MM.1S (cell line): ENCODE measurements at regions not wholly inside any gene's neighbourhood (a gene's known extent, or its start where the extent isn't known, plus 50 kb on each side); places are given as distances from the start of the nearest gene placed in this dataset.

Experiments
- DNase-seq: peaks from one replicate; pipeline ENCODE4 v3.0.0-alpha.2; 2015
- H2AFZ ChIP-seq: fragments of 300-600 bp; sonication (generic); 2 replicates; pipeline ENCODE4 v1.6.0; 2016; ENCODE audit warnings: antibody characterized with exemption, low read length
- H3F3A ChIP-seq: fragments of 300-600 bp; sonication (generic); 2 replicates; pipeline ENCODE4 v1.6.1; 2016; ENCODE audit warnings: mild to moderate bottlenecking, antibody characterized with exemption, low read length, moderate library complexity, mixed read lengths; ENCODE audit not compliant: insufficient read depth
- H3K27ac ChIP-seq: fragments of 300-600 bp; sonication (generic); 2 replicates; pipeline ENCODE4 v1.5.1; 2016; ENCODE audit warnings: mild to moderate bottlenecking, low read length
- H3K27me3 ChIP-seq: fragments of 300-600 bp; sonication (generic); replicated peaks from 2 replicates; pipeline ENCODE4 v1.6.0; 2016; ENCODE audit warnings: low read length; ENCODE audit not compliant: insufficient read depth
- H3K36me3 ChIP-seq: fragments of 300-600 bp; sonication (generic); replicated peaks from 2 replicates; pipeline ENCODE4 v1.6.1; 2016; ENCODE audit warnings: mild to moderate bottlenecking, low read length, mixed read lengths; ENCODE audit not compliant: insufficient read depth
- H3K4me1 ChIP-seq: fragments of 300-600 bp; sonication (generic); 2 replicates; pipeline ENCODE4 v1.6.1; 2016; ENCODE audit warnings: low read length, mixed read lengths
- H3K4me2 ChIP-seq: fragments of 300-600 bp; sonication (generic); 2 replicates; pipeline ENCODE4 v1.6.0; 2016; ENCODE audit warnings: low read depth, low read length
- H3K4me3 ChIP-seq: fragments of 300-600 bp; sonication (generic); 2 replicates; pipeline ENCODE4 v1.5.1; 2016; ENCODE audit warnings: low read length, mixed read lengths
- H3K79me2 ChIP-seq: fragments of 300-600 bp; sonication (generic); 2 replicates; pipeline ENCODE4 v1.6.1; 2016; ENCODE audit warnings: mixed run types, low read length, mixed read lengths
- H3K9ac ChIP-seq: fragments of 300-600 bp; sonication (generic); 2 replicates; pipeline ENCODE4 v1.6.1; 2016; ENCODE audit warnings: low read length, mixed read lengths
- H3K9me2 ChIP-seq: fragments of 300-600 bp; sonication (generic); replicated peaks from 2 replicates; pipeline ENCODE4 v1.6.1; 2016; ENCODE audit warnings: mild to moderate bottlenecking, low read length, mixed read lengths; ENCODE audit not compliant: insufficient read depth
- H3K9me3 ChIP-seq: fragments of 300-600 bp; sonication (generic); replicated peaks from 2 replicates; pipeline ENCODE4 v1.6.1; 2016; ENCODE audit warnings: mild to moderate bottlenecking, low read length, mixed read lengths; ENCODE audit not compliant: insufficient read depth
- H4K20me1 ChIP-seq: fragments of 300-600 bp; sonication (generic); 2 replicates; pipeline ENCODE4 v1.6.1; 2016; ENCODE audit warnings: mild to moderate bottlenecking, low read length, moderate library complexity, mixed read lengths; ENCODE audit not compliant: insufficient read depth
- CTCF ChIP-seq: fragments of 300-600 bp; sonication (generic); IDR thresholded peaks from 2 replicates; pipeline ENCODE4 v1.5.1; 2016; ENCODE audit warnings: antibody characterized with exemption, low read length, mixed read lengths
- EZH2 ChIP-seq: fragments of 300-600 bp; sonication (generic); optimal IDR thresholded peaks from 2 replicates; pipeline ENCODE3; 2017; ENCODE audit warnings: low read depth, mild to moderate bottlenecking, antibody characterized with exemption, low read length, mixed read lengths
- EZH2phosphoT487 ChIP-seq: fragments of 300-600 bp; sonication (generic); IDR thresholded peaks from 2 replicates; pipeline ENCODE4 v1.6.1; 2018; ENCODE audit warnings: antibody characterized with exemption, low read length

DNA sequence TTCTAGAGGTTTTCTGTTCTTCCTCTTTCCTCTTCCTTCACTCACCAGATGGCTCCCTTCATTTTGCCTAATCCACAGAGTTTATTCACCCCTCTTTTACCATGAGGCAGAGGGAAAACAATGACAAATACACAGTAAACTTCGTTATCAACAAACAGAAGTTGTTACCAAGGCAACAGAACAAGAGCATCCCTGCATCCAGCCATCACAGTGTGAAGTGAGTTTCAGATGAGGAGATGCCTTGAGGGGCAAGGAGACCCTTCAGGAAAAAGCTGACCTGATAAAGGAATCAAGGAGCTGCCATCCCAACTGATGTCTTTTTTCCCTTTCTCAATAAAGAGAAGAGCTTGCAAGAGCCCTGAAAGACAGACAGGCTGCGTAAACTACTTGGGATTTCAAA lies 195.3 kb downstream of the BRINP2 start:
- no peaks in the 10 kb centered on the region for H3K79me2 ChIP-seq
- H4K20me1 ChIP-seq: no peaks in the 10 kb centered on the region
- H3K27ac ChIP-seq: no peak overlapping the region
- H3K4me2 ChIP-seq: no peak overlapping the region
- no peaks in the 10 kb centered on the region for H3K27me3 ChIP-seq
- H3K9me3 ChIP-seq: no peaks in the 10 kb centered on the region
- TF ChIP-seq CTCF (no peak), EZH2 (no peak), EZH2phosphoT487 (no peak)
- no peaks in the 10 kb centered on the region for H3F3A ChIP-seq
- no peak overlapping the region for H3K9ac ChIP-seq
- no peak for DNase-seq
- H3K4me1 ChIP-seq: no peaks in the 10 kb centered on the region
- H3K9me2 ChIP-seq: no peaks in the 10 kb centered on the region
- no peak overlapping the region for H3K4me3 ChIP-seq
- H2AFZ ChIP-seq: no peak overlapping the region
- H3K36me3 ChIP-seq: no peaks in the 10 kb centered on the region

- H3K79me2 ChIP-seq: no peaks in the 10 kb centered on the region
- TF ChIP-seq EZH2: no peak
- no peak for TF ChIP-seq EZH2phosphoT487
- TF ChIP-seq CTCF: no peak
- no peak overlapping the region for H2AFZ ChIP-seq
- no peak for DNase-seq
- H3K27me3 ChIP-seq: no peaks in the 10 kb centered on the region
- no peak overlapping the region for H3K4me3 ChIP-seq
- H3K27ac ChIP-seq: no peak overlapping the region
- no peaks in the 10 kb centered on the region for H3K36me3 ChIP-seq
- no peaks in the 10 kb centered on the region for H4K20me1 ChIP-seq
- no peak overlapping the region for H3K9ac ChIP-seq
- no peak overlapping the region for H3K4me2 ChIP-seq
- H3K4me1 ChIP-seq: no peaks in the 10 kb centered on the region
- H3F3A ChIP-seq: no peaks in the 10 kb centered on the region
- no peaks in the 10 kb centered on the region for H3K9me2 ChIP-seq
- no peaks in the 10 kb centered on the region for H3K9me3 ChIP-seq
Measured at GRCh38 chr1:177360791-177361190, 190.0 kb downstream of the BRINP2 start.

DNA sequence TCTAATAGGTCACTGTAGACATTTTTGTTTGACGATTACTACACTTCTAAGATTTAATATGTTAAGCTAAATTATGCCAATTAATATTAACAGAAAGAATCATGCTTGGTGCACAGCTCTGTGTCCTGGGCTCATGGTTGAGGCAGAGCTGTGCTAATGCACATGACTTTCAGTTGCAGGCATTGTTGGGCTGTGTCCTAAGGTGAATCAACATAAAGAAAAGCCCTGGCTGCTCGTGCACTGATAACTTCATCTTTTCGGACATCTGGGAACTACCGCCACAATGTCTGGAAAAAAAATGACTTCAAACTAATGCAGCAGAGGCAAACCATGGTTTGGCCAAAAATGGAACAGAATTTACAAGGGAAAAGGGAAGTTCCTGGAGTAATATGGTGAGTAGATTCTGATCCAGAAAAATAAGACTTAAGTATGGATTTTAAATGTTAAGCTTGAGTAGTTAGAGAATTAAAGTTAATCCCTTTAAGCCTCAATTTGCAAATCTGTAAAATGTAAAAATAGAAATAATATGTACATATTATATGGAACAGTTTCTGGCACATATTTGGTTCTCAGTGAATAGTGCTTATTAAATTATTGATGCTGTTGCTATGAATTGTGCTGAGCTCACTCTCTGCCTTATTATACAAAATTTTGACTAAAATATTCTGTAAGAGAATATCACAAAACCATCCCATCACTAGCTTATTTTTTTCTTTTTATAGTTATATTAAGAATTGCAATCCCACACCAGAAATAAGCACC lies 186.1 kb downstream of the BRINP2 start:
- no peaks in the 10 kb centered on the region for H4K20me1 ChIP-seq
- no peak overlapping the region for H3K4me2 ChIP-seq
- H3K4me3 ChIP-seq: no peak overlapping the region
- H3K9me2 ChIP-seq: no peaks in the 10 kb centered on the region
- no peaks in the 10 kb centered on the region for H3K4me1 ChIP-seq
- no peaks in the 10 kb centered on the region for H3K79me2 ChIP-seq
- H3K27ac ChIP-seq: no peak overlapping the region
- H3K27me3 ChIP-seq: no peaks in the 10 kb centered on the region
- no peak overlapping the region for H2AFZ ChIP-seq
- H3K9me3 ChIP-seq: no peaks in the 10 kb centered on the region
- DNase-seq: no peak
- no peak for TF ChIP-seq EZH2
- TF ChIP-seq CTCF: no peak
- no peak for TF ChIP-seq EZH2phosphoT487
- H3F3A ChIP-seq: no peaks in the 10 kb centered on the region
- H3K36me3 ChIP-seq: no peaks in the 10 kb centered on the region
- no peak overlapping the region for H3K9ac ChIP-seq
